ENCODE measurements at regions not wholly inside any gene's neighbourhood (a gene's known extent, or its start where the extent isn't known, plus 50 kb on each side); places are given as distances from the start of the nearest gene placed in this dataset.

DNA sequence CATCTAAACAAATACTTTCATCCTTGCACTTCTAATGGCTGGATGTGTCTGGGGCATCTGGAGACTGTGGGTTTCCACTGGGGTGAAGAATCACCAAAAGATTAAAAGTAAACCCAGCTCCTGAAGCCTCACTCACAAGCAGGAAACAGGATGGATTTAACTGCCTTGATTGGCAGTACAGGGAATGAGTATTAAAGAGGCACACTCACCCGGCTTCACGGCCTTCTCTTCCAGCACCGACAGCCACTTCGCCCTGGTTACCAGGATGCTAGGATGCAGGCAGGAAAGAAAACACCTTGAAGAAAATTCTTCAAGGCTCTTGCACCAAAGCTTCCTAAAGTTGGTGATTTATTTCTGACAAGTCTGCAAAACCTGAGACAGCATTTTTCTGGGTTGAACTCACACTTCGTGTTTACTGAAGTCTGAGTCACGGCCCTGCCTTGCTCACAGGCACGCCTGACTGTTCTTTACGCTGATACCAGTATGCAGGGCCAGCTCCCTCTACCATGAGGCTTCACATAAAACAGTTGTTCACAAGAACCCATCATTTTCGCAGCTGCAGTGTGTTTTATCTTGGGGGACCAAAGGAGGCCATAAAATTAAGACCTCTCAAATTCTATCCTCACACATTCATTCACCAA is 56.5 kb upstream of the ZNF354A start:
- TF ChIP-seq, protein P1, sequence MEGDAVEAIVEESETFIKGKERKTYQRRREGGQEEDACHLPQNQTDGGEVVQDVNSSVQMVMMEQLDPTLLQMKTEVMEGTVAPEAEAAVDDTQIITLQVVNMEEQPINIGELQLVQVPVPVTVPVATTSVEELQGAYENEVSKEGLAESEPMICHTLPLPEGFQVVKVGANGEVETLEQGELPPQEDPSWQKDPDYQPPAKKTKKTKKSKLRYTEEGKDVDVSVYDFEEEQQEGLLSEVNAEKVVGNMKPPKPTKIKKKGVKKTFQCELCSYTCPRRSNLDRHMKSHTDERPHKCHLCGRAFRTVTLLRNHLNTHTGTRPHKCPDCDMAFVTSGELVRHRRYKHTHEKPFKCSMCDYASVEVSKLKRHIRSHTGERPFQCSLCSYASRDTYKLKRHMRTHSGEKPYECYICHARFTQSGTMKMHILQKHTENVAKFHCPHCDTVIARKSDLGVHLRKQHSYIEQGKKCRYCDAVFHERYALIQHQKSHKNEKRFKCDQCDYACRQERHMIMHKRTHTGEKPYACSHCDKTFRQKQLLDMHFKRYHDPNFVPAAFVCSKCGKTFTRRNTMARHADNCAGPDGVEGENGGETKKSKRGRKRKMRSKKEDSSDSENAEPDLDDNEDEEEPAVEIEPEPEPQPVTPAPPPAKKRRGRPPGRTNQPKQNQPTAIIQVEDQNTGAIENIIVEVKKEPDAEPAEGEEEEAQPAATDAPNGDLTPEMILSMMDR (IDR thresholded peaks at IDR 0.05; ENCODE audit: insufficient read depth, low read length), result no peak
- no peak for TF ChIP-seq POLR2AphosphoS5 (IDR thresholded peaks at IDR 0.05; ENCODE audit: low read depth)
- TF ChIP-seq GABPA (IDR thresholded peaks at IDR 0.05; ENCODE audit: low read depth), result no peak
- no peak for TF ChIP-seq SPI1 (IDR thresholded peaks at IDR 0.05; ENCODE audit: borderline replicate concordance, low read depth)

Data from HL-60 (cell line).